ENCODE measurements at regions not wholly inside any gene's neighbourhood (a gene's known extent, or its start where the extent isn't known, plus 50 kb on each side); places are given as distances from the start of the nearest gene placed in this dataset.

DNA sequence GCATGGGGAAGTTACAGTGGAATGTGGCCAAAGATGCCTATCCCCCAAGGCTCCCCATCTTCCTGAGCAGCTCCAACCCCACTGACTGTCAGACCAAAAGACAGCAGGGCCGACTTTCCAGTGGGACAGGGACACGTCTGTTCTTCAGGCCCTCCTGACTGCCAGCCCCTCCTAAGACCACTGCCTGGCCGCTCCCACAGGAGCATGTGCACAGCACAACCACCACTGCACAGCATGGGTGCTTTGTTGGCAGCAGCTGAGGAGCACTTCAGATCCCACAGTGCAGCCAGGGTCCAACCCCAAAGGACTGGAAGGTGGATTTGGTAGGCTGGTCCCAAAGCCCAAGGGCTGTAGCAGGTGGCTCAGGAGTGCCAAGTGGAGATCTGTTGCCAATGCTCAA, 648.3 kb upstream of the BRINP3 start:
- 86 to 100% methylated on average over 1 to 3 of the region's 3 CpGs for WGBS, 2 experiments (ENCODE audit: insufficient coverage in 2 of 2)
- no peaks in the 10 kb centered on the region for H3K4me1 ChIP-seq (ENCODE audit: control insufficient read depth, insufficient read depth, low read length, poor library complexity, severe bottlenecking)
- no peak overlapping the region for H3K4me3 ChIP-seq (ENCODE audit: extremely low read depth, insufficient read depth, low read length, poor library complexity, severe bottlenecking)
- no peaks in the 10 kb centered on the region for H3K9me3 ChIP-seq (ENCODE audit: control insufficient read depth, low read length)
- no peaks in the 10 kb centered on the region for H3K36me3 ChIP-seq (ENCODE audit: control insufficient read depth, insufficient read depth, low read length)
- no peak overlapping the region for H3K27ac ChIP-seq (ENCODE audit: low read depth, low read length, severe bottlenecking)

DNA sequence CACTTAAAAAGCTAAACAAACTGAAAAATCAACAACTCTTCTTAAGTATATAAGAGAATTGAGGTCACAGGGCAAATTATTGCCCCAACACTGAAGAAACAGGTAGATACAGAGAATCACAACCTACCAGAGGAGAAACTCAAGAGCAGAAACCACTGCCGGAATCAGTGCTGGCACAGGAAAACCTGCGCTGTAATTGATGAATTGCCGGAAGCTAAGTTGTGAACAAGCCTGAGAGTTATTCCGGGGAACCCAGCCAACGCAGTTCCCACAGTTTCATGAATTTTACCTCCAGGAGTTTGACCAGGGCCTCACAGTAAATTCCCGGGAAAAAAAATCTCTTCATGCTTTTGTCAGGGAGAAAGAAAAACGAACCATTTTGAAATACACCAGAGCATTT, 657.1 kb upstream of the BRINP3 start:
- 85 to 86% methylated on average over 5 to 7 of the region's 7 CpGs for WGBS, 2 experiments (ENCODE audit: insufficient coverage in 2 of 2)
- H3K9me3 ChIP-seq (ENCODE audit: control insufficient read depth, low read length) = no peaks in the 10 kb centered on the region
- H3K4me1 ChIP-seq (ENCODE audit: control insufficient read depth, insufficient read depth, low read length, poor library complexity, severe bottlenecking) = no peaks in the 10 kb centered on the region
- no peak overlapping the region for H3K27ac ChIP-seq (ENCODE audit: low read depth, low read length, severe bottlenecking)
- no peak overlapping the region for H3K4me3 ChIP-seq (ENCODE audit: extremely low read depth, insufficient read depth, low read length, poor library complexity, severe bottlenecking)
- H3K36me3 ChIP-seq (ENCODE audit: control insufficient read depth, insufficient read depth, low read length) = no peaks in the 10 kb centered on the region

DNA sequence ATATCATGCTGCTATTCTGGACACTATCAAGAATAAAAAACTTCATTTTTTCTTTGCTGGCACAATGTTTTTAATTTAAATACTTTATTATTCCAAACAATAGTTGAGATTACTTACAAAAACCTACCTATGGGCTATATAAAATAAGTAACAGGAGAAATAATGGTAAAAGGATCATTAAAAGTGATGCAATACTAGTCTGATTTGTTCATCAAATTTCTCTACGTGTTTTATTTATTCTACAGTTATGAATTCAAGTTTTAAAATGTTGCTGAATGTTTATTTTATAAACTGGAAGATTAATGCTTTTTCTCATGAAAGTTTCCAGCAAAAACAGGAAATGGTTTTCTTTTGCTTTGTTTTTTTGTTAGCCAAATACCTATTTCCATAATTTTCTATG, 662.4 kb upstream of the BRINP3 start:
- H3K4me1 ChIP-seq (ENCODE audit: control insufficient read depth, insufficient read depth, low read length, poor library complexity, severe bottlenecking) = peaks cover 3% of the 10 kb centered on the region
- no peaks in the 10 kb centered on the region for H3K9me3 ChIP-seq (ENCODE audit: control insufficient read depth, low read length)
- no peak overlapping the region for H3K4me3 ChIP-seq (ENCODE audit: extremely low read depth, insufficient read depth, low read length, poor library complexity, severe bottlenecking)
- WGBS, 2 experiments (ENCODE audit: insufficient coverage in 2 of 2) = no CpG with 5 or more reads among the region's 1 CpG
- H3K36me3 ChIP-seq (ENCODE audit: control insufficient read depth, insufficient read depth, low read length) = no peaks in the 10 kb centered on the region
- no peak overlapping the region for H3K27ac ChIP-seq (ENCODE audit: low read depth, low read length, severe bottlenecking)

DNA sequence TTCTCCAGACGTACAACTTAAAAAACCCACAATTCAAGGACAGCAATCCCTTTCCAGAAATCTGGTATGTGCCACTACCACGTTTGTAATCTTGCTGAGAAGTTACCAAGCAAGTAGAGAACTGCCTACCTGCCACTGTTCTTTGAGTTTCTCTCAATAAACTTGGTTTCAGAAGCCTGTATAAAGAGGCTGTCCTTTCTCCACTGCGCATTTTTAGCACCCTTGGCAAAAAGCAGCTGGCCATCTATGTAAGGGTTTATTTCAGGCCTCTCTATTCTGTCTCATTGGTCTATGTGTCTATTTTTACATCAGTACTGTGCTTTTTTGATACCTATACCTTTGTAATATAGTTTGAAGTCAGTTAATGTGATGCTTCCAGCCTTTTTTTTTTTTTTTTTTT, 665.1 kb upstream of the BRINP3 start:
- H3K4me3 ChIP-seq (ENCODE audit: extremely low read depth, insufficient read depth, low read length, poor library complexity, severe bottlenecking) = no peak overlapping the region
- WGBS, 2 experiments (ENCODE audit: insufficient coverage in 2 of 2) = 82% methylated on average over 1 to 2 of the region's 3 CpGs
- H3K9me3 ChIP-seq (ENCODE audit: control insufficient read depth, low read length) = no peaks in the 10 kb centered on the region
- H3K36me3 ChIP-seq (ENCODE audit: control insufficient read depth, insufficient read depth, low read length) = no peaks in the 10 kb centered on the region
- peaks cover 3% of the 10 kb centered on the region for H3K4me1 ChIP-seq (ENCODE audit: control insufficient read depth, insufficient read depth, low read length, poor library complexity, severe bottlenecking)
- H3K27ac ChIP-seq (ENCODE audit: low read depth, low read length, severe bottlenecking) = no peak overlapping the region

DNA sequence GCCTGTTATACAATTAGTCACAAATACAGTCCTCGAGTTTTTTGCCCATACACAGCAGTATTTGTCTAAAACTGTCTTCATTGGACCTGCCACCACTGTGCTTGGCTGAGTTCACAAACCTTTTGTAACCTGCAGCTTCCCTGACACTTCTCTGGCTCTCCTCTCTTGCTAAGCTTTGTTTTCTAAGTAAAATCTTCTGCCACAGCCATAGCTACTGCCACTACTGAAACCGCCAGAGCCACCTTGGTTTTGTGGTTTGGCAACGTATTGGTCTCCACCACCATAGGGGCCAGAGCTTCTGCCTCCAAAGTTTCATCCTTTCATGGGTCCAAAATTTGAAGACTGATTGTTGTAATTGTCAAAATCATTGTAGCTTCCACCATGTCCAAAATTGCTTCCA, 668.2 kb upstream of the BRINP3 start:
- Histone ChIP-seq H3K36me3 (ENCODE audit: control insufficient read depth, insufficient read depth, low read length) (no peaks in the 10 kb centered on the region), H3K4me3 (ENCODE audit: extremely low read depth, insufficient read depth, low read length, poor library complexity, severe bottlenecking) (no peak overlapping the region), H3K4me1 (ENCODE audit: control insufficient read depth, insufficient read depth, low read length, poor library complexity, severe bottlenecking) (peaks cover 3% of the 10 kb centered on the region), H3K9me3 (ENCODE audit: control insufficient read depth, low read length) (no peaks in the 10 kb centered on the region), H3K27ac (ENCODE audit: low read depth, low read length, severe bottlenecking) (no peak overlapping the region)
- 77 to 100% methylated on average over 1 to 3 of the region's 3 CpGs for WGBS, 2 experiments (ENCODE audit: insufficient coverage in 2 of 2)

DNA sequence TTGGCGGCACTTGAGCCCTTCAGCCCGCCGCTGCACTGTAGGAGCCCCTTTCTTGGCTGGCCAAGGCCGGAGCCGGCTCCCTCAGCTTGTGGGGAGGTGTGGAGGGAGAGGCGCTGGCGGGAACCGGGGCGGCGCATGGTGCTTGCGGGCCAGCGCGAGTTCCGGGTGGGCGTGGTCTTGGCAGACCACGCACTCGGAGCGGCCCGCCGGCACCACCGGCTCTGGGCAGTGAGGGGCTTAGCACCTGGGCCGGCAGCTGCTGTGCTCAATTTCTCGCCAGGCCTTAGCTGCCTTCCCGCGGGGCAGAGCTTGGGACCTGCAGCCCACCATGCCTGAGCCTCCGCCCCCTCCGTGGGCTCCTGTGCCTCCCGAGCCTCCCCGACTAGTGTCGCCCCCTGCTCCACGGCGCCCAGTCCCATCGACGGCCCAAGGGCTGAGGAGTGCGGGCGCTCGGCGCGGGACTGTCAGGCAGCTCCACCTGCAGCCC, 673.7 kb upstream of the BRINP3 start:
- H3K4me3 ChIP-seq (ENCODE audit: extremely low read depth, insufficient read depth, low read length, poor library complexity, severe bottlenecking) = no peak overlapping the region
- 89 to 98% methylated on average over 19 to 22 of the region's 39 CpGs for WGBS, 2 experiments (ENCODE audit: insufficient coverage in 2 of 2)
- H3K27ac ChIP-seq (ENCODE audit: low read depth, low read length, severe bottlenecking) = no peak overlapping the region
- no peaks in the 10 kb centered on the region for H3K4me1 ChIP-seq (ENCODE audit: control insufficient read depth, insufficient read depth, low read length, poor library complexity, severe bottlenecking)
- no peaks in the 10 kb centered on the region for H3K36me3 ChIP-seq (ENCODE audit: control insufficient read depth, insufficient read depth, low read length)
- no peaks in the 10 kb centered on the region for H3K9me3 ChIP-seq (ENCODE audit: control insufficient read depth, low read length)

DNA sequence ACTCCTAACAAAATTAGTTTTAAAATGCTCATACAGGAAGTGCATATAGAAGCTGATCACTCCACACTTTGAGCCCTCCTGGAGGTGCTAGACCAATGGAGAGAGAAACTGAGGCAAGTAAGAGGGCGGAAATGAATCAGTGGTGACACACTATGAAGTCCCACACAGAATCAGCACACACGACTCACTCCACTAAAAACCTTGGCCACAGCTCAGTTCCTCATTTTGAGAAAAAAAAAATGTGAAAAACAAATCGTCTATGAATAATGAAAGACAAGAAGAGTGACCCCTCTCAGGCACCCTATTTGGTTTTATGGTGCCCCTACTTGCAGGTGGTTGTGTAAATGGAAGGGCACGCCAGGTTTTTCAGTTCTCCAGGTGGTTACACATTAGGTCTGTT, 675.1 kb upstream of the BRINP3 start:
- no peaks in the 10 kb centered on the region for H3K36me3 ChIP-seq (ENCODE audit: control insufficient read depth, insufficient read depth, low read length)
- 100% methylated on average over 1 of the region's 4 CpGs; no CpG with 5 or more reads in 1 of the 2 experiments for WGBS, 2 experiments (ENCODE audit: insufficient coverage in 2 of 2)

DNA sequence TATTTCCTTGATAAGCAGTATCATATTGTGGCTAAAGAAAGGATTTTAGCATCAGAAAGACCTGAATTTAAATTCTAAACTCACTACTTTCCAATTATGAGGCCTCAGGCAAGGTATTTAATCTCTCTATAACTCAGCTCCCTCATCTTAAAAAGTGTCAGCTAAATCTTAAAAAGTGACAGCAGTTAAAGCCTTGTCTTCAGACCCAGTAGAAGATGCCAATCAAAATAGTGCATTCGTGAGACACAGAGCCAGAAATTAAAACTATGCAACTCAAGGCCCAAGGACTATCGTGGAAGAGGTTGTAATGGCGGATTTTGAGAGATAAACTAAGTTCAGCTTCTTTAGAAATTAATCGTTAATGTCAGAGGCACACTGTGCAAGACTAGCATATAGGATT, 677.5 kb upstream of the BRINP3 start:
- Histone ChIP-seq H3K27ac (ENCODE audit: low read depth, low read length, severe bottlenecking) (no peak overlapping the region), H3K4me3 (ENCODE audit: extremely low read depth, insufficient read depth, low read length, poor library complexity, severe bottlenecking) (no peak overlapping the region), H3K9me3 (ENCODE audit: control insufficient read depth, low read length) (no peaks in the 10 kb centered on the region), H3K36me3 (ENCODE audit: control insufficient read depth, insufficient read depth, low read length) (no peaks in the 10 kb centered on the region), H3K4me1 (ENCODE audit: control insufficient read depth, insufficient read depth, low read length, poor library complexity, severe bottlenecking) (no peaks in the 10 kb centered on the region)
- WGBS, 2 experiments (ENCODE audit: insufficient coverage in 2 of 2) = 65 to 72% methylated on average over 2 to 4 of the region's 4 CpGs

More for the DNA sequence above, 675.1 kb upstream of the BRINP3 start:
- H3K27ac ChIP-seq (ENCODE audit: low read depth, low read length, severe bottlenecking) = no peak overlapping the region
- no peaks in the 10 kb centered on the region for H3K4me1 ChIP-seq (ENCODE audit: control insufficient read depth, insufficient read depth, low read length, poor library complexity, severe bottlenecking)
- H3K4me3 ChIP-seq (ENCODE audit: extremely low read depth, insufficient read depth, low read length, poor library complexity, severe bottlenecking) = no peak overlapping the region
- no peaks in the 10 kb centered on the region for H3K9me3 ChIP-seq (ENCODE audit: control insufficient read depth, low read length)

DNA sequence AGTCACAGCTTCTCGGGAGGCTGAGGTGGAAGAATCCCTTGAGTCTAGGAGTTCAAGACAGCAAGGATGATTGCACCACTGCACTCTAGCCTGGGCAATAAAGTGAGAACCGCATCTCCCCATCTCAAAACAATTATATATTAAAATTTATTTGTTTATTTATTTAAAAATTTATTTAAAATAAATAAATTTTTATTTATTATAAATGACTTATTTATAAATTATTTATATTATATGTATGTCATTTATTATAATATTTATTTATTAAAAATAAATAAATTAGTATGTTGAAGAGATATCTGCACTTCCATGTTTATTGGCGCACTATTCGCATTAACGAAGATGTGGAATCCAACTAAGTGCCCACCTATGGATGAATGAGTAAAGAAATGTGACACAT, 683.2 kb upstream of the BRINP3 start:
- no peaks in the 10 kb centered on the region for H3K4me1 ChIP-seq (ENCODE audit: control insufficient read depth, insufficient read depth, low read length, poor library complexity, severe bottlenecking)
- 80 to 100% methylated on average over 1 of the region's 5 CpGs for WGBS, 2 experiments (ENCODE audit: insufficient coverage in 2 of 2)
- no peaks in the 10 kb centered on the region for H3K9me3 ChIP-seq (ENCODE audit: control insufficient read depth, low read length)
- no peak overlapping the region for H3K4me3 ChIP-seq (ENCODE audit: extremely low read depth, insufficient read depth, low read length, poor library complexity, severe bottlenecking)
- H3K36me3 ChIP-seq (ENCODE audit: control insufficient read depth, insufficient read depth, low read length) = no peaks in the 10 kb centered on the region
- H3K27ac ChIP-seq (ENCODE audit: low read depth, low read length, severe bottlenecking) = no peak overlapping the region

DNA sequence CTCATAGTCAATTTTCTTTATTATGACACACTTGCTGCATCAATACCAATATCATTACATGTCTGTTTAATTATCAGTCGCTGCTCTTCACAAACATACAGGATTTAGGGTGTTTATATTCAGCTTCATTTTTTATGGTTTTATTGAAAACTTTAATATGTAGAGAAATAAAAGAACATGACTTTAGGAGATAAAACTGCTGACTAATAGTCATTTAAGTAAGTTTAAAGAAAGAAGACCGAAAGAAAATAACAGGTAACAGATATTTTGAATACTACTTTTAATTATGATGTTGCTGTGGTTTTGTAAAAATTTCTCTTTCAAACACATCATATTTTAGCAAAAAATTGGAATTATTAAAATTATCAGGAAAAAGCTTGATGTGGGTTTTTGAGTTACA, 685.1 kb upstream of the BRINP3 start:
- no peaks in the 10 kb centered on the region for H3K36me3 ChIP-seq (ENCODE audit: control insufficient read depth, insufficient read depth, low read length)
- WGBS, 2 experiments (ENCODE audit: insufficient coverage in 2 of 2) = no CpG with 5 or more reads among the region's 2 CpGs
- H3K27ac ChIP-seq (ENCODE audit: low read depth, low read length, severe bottlenecking) = no peak overlapping the region
- H3K4me1 ChIP-seq (ENCODE audit: control insufficient read depth, insufficient read depth, low read length, poor library complexity, severe bottlenecking) = no peaks in the 10 kb centered on the region
- no peaks in the 10 kb centered on the region for H3K9me3 ChIP-seq (ENCODE audit: control insufficient read depth, low read length)
- no peak overlapping the region for H3K4me3 ChIP-seq (ENCODE audit: extremely low read depth, insufficient read depth, low read length, poor library complexity, severe bottlenecking)

DNA sequence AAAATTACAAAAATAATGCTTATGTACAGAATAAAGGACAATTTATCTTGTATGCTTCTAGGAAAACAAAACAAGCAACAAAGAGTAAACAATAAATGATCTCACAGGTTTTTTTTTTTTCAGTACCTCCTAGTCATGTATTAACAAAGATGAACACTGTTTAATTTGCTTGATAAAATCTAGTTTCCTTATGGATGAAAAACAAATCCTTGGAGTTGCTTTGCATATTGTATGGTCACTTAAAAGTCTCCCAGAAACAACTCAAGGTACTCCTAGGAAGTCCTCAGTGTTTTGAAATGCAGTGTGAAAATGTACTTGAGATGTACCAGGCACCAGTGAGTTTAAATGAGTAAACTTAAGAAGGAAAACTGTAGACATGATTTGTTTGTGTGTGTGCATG, 686.0 kb upstream of the BRINP3 start:
- Histone ChIP-seq H3K9me3 (ENCODE audit: control insufficient read depth, low read length) (no peaks in the 10 kb centered on the region), H3K4me3 (ENCODE audit: extremely low read depth, insufficient read depth, low read length, poor library complexity, severe bottlenecking) (no peak overlapping the region), H3K36me3 (ENCODE audit: control insufficient read depth, insufficient read depth, low read length) (no peaks in the 10 kb centered on the region), H3K27ac (ENCODE audit: low read depth, low read length, severe bottlenecking) (no peak overlapping the region), H3K4me1 (ENCODE audit: control insufficient read depth, insufficient read depth, low read length, poor library complexity, severe bottlenecking) (no peaks in the 10 kb centered on the region)

DNA sequence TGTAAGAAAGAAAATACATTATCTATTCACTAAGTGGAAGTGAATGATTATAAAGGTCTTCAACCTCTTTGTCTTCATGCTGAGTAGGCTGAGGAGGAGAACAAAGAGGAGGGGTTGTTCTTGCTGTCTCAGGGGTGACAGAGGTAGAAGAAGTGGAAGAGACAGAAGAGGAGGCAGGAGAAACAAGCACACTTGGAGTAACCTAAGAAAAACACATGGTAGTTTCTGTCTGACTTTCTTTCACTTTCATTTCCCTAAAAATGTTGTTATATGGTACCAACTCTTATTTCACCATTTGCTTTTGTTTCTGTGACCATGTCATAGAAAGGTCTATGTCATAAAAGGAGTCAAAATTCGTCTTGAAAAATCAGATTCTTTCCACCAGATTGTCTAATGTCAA, 696.6 kb upstream of the BRINP3 start:
- H3K36me3 ChIP-seq (ENCODE audit: control insufficient read depth, insufficient read depth, low read length) = no peaks in the 10 kb centered on the region
- no peaks in the 10 kb centered on the region for H3K4me1 ChIP-seq (ENCODE audit: control insufficient read depth, insufficient read depth, low read length, poor library complexity, severe bottlenecking)
- H3K9me3 ChIP-seq (ENCODE audit: control insufficient read depth, low read length) = no peaks in the 10 kb centered on the region
- WGBS, 2 experiments (ENCODE audit: insufficient coverage in 2 of 2) = 60 to 80% methylated on average over 1 of the region's 1 CpG
- no peak overlapping the region for H3K27ac ChIP-seq (ENCODE audit: low read depth, low read length, severe bottlenecking)
- H3K4me3 ChIP-seq (ENCODE audit: extremely low read depth, insufficient read depth, low read length, poor library complexity, severe bottlenecking) = no peak overlapping the region
